Hepatic stellate cell (primary cell): ENCODE measurements at regions not wholly inside any gene's neighbourhood (a gene's known extent, or its start where the extent isn't known, plus 50 kb on each side); places are given as distances from the start of the nearest gene placed in this dataset.

Experiments
- DNase-seq: peaks from one replicate; pipeline ENCODE4 v3.0.0; 2011; ENCODE audit warnings: low spot score

DNA sequence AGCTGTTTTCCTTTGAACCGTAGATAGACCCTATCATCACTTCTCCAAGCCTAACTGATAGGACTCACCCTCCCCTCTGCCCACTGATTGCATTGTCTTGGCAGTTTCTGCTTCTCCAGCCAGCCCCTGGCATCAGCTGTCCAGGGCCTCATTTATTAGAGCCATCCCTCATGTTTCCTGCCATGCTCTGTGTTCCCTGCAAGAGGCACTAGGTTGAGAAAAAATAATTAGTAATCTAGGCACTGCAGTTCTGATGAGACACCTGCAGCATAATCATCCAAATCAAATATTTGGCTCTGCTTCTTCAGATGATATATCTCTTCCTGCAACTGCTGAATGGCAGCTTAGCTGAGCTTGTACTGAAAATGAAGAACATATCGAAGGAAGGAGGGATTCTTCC is 303.0 kb upstream of the TLE4 start:
- DNase-seq = no peak

DNA sequence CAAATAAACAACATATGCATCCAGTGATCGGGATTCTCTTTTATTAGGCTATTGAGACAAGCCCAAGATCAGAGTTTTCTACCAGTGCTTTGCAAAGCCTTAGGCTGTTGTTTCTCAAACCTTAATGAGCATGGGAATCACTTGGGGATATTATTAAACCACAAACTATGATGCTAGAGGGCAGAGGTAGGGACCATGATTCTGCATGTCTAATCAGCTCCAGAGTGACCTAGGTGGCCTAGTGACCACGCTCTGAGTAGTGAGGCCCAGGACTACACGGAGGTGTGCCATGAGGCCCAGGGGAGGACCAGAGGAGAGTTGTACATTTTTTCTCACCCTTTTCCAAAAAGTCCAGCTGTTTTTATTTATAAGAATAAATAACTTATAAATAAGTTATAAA is 298.5 kb upstream of the TLE4 start:
- DNase-seq = no peak

DNA sequence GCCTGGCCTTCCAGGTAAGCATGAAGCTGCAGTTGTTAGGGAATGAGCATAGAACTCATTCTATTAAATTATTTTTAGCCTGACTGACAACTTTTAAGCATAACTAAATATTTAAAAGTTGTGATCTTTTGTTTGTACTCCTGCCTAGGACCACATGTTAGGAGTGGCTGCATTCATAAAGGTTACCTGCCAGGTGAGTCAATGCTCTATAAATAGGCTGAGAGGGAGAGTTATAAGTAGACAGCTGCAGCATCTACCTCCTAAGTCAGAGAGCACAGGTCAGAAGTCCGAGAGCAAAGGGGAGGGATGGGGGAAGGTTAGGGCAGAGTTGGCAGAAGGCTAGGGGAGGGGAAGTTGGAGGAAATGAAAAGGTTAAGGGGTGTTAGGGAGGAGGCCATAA is 292.4 kb upstream of the TLE4 start:
- DNase-seq = no peak

DNA sequence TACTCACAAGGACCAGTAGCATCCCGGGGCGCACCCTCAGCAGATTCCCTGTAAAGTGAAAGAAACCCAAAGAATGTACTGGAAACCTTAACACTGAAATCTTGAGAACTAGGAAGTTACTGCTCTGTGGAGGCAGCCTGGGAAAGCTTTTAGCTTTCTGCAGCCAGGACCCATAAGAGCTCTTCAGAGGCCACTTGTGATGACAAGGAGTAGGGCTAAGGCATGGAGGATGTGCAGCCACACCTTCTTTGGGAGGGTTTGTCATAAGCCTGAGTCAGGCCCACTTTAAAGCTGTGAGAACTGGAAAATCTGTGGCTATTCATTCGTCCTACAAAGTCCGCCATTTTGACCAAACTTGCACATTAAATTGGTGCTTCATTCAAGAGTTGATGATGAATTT is 291.1 kb upstream of the TLE4 start:
- DNase-seq = no peak

DNA sequence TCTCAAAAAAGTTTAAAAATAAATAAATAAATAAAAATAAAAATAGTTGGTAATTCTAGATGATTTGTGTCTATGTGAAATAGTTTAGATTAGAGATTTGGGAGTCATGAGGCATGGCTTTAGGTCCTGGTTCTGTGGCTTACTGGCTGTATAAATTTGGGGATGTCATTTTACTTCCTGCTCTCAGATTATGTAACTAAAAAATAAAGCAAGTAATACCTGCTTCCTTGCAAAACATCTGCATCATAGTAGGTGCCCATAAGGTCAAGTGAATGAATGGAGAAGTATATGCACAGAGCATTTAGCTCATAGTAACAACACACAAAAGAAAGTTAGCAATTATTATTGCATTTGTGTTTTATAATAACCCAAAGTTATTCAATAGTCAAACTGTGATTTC is 287.7 kb upstream of the TLE4 start:
- DNase-seq = no peak

DNA sequence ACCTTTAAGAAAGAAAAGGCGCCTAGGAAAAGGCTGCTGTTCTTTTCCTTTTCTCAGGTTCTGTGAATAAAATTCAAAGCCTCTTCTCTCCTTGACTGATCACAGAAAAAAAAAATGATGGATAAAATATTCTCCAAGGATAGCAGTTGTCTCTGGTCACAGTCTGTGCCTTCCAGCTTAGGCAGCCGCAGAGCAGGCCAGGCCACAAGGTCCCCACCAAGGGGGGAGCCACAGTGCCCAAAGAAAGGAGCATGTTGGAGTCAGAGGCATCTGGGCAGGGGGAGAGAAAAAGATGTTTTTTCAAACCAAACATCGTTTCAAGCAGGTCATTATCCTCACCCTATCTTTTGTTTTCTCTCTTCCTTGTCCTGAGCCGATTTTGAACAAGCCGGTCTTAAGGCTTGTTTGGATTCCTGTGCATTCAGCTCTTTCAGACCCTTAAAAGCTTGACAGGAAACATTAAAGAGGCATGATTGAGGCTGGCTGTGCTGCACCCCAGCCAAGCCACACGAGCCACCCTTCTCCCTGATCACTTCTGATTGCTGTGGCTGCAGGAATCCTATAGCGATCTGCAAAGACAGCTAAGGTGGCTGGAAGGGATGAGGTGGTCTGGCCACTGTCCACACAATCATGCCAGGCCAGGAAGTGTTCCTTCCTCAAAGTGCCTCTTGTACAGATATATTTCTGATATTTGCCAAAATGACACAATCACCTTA is 284.6 kb upstream of the TLE4 start:
- DNase-seq = no peak

DNA sequence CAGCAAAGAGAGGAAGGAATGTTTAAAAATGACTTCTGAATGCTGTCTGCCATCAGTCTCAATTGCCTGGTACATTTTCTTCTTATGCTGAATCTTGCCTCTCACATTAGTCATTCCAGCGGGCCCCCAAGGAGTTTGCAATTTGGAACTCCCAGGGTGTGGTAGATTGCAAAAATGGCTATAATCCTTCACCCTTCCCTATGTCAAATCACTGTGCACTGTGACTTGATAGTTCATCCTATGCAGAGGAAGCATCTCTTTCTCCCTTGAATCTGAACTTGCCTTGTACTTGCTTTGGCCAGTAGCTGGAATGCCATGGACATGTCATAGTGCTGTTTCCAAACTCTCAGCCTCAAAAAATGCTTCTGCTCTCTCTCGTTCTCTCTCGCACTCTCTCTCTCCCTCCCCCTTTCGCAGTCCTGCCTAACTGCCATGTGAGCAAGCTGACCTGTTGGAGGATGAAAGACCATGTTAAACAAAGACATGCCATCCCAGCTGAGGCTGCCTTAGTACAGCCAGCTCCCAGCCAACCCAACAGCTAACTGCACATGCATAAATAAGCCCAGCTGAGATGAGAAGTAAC is 284.0 kb upstream of the TLE4 start:
- DNase-seq = peak; percentile 15

DNA sequence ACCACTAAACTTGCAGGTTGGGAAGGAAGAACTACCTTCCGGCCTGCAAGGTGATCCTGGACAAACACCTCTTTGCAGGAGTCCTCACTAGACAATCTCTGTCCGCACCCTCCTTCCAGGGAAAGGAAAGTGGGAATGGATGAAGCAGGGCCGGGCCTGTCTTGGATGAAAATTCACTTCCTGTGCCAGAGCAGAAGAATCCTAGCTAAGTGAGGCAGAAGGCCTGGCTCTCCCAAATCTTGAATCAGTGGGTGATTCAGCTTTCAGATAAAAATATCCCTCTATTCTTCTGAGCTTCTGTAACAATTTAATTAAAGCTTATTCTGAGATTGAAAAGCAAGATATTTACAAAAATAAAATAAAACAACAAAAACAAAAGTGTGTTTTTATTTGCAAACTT is 281.9 kb upstream of the TLE4 start:
- DNase-seq = no peak

DNA sequence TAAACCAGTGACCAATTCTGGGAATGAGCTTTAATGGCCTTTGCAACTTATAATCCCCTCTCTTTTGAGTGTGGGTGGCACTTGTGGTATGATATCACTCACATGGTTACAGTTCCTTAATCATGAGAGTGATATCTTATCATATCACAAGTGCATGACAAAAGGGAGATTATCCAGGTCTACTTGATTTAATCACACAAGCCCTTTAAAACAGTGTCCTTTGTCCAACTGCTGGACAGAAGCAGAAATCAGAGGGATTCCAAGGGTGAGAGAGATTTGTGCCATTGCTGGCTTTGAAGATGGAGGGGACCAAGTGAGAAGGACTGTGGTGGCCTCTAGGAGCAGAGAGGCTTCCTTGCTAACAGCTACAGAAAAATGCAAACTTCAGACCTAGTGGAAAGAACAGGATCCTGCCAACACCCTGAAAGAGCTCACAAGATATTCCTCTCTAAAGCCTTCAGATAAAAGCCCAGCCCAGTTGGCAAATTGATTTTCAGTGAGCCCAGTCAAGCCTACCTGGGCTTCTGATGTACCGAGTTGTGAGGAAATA is 279.0 kb upstream of the TLE4 start:
- no peak for DNase-seq

DNA sequence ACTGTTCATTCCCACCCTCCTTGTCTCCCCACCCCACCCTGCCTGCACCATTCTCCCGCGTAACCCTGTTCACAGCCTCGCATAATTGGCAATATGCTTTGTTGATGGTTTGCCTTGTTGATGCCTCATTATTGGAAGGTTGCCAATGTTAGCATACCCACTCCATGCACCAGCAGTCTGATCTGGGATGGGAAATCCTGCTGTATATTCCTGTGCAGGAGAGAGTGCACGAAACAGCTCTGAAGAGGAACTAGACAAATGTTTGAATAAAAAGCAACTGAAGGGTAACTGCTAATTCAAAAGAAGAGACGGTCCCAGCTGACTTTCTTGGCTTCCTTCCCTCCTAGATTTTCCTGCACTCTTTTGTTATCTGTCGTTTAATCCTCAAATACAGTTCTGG is 271.7 kb upstream of the TLE4 start:
- DNase-seq = no peak

DNA sequence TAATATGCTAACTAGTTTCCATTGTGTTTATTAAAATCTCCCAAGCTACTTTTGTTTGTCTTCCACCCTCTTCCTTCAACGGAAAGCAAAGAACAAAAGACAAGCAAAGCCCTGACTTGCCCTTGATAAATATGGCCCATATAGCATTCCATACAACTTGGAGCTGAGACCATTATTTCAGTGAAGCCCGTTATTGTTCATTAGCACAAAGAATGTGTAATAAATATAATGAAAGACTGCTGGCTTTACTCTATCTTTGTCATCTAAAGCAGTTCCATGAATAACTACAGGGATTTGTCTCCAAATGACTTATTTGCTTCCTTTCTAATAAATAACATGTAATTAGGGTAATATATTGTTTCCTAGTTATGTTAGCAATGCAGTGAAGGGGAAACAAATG is 270.7 kb upstream of the TLE4 start:
- no peak for DNase-seq

DNA sequence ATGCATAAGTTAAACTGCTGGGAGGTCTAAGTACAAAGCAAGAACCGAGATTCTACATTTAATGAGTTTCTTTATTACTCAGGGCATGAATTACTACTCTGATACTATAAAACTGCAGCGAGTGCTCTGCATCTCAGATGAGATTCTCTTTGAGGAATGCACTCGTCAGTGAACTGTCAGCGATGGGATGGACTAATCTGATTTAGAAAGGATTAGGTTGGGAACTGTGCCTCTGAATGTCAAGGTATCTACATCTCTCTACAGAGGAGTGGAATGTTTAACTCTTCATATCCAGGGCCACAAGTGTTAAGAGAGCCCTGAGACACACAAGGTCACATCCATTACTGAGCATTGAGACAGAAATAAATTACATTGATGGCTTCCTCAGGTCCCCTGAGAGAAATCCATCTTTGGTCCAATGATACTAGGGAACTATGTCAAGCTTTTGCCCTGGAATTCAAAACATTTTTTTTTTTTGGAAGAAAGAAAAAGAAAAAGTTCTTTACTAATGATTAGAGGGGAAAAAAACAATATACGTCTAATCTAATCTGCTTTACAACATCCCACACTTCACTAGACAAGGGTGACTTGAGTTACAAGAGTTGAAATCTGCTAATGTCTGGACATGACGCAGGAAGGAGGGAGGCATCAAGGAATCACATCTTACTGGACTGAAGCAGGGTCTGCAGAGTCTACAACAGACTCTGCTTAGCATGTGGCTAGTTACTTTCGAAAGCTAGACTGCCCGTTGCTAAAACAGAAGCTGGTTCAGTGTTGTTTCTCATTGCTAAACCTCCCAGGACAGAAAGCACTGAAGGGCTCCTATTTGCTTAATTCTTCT is 270.0 kb upstream of the TLE4 start:
- DNase-seq = no peak

DNA sequence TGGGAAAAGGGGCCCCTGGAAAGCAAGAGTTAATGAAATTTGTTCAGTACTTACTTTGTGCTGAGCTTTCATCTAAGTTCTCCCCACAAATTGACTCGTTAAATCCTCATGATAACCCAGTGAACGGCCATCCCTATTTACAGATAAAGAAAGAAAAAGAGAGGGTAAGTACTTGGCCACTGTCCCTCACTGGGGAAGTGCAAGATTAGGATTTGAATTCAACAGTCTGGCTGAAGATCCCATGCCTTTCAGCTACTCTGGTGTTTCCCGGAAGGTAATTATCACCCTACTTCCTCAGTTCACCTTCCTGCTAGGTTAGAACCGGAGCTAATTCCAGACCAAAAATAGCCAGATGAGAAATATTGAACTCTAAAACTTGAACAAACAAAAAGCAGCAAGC is 269.2 kb upstream of the TLE4 start:
- no peak for DNase-seq

DNA sequence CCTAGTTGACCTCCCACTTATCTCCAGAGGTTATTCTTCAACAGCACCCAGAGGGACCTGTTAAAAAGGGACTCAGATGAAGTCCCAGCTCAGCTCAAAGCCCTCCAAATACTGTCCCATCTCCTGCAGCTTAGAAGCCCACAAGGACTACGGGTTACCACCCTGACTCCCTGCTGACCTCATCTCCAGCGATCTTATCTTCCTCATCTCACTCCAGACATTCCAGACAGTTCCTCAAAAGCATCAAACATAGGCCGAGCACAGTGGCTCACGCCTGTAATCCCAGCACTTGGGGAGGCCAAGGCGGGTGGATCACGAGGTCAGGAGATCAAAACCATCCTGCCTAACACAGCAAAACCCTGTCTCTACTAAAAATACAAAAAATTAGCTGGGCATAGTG is 263.8 kb upstream of the TLE4 start:
- DNase-seq = no peak

DNA sequence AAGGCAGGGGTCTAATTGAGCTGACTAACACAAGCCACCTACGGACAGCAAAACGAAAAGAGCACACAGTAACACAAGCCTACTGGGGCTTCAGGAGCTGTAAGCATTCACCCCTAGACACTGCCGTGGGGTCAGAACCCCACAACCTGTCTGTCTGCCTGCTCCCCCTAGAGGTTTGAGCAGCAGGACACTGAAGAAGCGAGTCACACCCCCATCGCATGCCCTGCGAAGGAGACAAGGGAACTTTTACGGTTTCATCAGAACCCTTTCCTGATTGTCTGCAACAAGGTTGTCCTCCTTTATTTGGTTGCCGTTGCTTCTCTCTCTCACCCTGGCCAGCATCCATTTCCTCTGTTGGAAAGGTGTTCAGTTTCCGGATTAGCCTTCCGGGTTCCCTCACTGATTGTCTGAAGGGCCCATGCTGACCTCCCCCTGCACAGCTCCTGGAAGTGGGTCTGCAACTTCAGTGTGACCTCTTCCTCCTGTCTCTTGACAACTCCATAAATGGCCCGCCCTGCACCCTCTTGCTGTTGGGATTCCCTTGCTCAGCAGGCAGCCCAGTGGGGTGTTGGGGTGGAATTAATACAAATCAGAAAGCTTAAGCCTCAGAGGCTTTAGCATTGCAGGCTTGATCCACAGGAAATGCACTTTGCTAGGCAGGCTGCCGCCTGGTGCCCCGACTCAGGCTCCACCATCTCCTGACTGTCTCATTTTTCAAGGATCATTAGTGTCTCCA is 258.9 kb upstream of the TLE4 start:
- no peak for DNase-seq

DNA sequence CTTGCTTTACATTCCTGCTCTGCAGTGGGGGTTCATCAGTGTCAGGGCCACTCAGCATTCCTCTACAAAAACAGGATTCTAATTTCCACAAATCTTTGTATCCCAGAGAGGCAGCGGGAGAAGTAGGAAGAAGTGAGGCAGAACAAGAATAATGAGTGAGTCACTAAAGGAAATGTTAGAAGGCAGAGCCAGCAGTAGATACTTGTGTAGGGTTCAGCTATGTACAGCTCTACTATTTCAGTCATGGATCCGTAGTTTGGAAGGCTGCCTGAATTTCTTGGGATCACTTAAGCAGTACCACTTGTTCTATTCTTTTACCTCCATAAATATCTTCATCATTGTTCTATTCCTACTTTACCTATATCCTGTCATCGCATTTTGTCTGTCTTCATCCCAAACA is 246.3 kb upstream of the TLE4 start:
- DNase-seq = no peak

DNA sequence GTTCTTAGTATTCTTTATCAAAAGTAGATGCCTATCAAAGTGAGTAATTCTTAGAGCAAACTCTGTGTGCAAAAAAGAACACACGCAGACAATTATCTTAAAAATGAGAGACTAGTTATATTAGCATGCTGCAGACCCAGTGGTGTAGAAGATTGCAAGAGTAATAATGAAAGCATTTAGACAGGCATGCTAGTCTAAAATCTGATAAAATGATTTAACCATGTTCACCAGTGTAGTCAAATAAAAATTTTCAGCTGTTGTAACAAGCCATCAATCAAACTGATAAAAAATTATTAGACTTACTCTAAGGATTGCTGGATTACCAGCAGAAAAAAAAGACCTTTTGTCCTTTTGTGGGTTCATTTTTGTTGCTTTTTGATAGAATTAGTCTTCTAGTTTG is 241.9 kb upstream of the TLE4 start:
- no peak for DNase-seq

DNA sequence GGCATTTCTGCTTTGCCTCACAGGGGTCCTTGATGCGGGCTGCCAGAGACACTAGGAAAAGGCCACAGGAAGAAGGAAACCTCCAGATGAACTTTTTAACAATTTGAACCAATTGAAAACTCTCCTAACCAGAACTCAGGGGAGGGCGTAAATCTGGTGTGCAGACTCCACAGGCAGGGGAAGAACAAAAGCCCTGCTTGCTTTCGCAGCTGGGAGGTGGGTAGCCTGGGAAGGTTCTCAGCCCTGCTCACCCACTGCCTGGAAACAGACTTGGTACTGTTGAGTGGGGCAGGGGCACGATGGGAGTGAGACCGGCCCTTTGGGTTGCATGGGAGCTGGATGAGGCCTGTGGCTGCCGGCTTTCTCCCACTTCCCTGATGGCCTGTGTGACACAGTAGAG is 237.8 kb upstream of the TLE4 start:
- no peak for DNase-seq

DNA sequence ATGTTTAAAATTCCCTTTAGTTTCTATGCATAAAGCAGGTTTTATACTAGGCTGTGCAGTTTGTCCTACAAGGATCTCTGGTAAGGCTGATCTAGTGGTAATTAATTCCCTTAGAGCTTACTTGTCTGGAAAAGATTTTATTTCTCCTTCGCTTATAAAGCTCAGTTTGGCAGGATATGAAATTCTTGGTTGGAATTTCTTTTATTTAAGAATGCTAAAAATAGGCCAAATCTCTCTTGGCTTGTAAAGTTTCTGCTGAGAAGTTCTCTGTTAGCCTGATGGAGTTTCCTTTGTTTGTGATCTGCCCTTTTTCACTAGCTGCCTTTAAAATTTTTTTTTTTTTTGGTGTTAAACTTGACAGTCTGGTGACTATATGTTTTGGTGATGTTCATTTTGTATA is 237.1 kb upstream of the TLE4 start:
- no peak for DNase-seq

DNA sequence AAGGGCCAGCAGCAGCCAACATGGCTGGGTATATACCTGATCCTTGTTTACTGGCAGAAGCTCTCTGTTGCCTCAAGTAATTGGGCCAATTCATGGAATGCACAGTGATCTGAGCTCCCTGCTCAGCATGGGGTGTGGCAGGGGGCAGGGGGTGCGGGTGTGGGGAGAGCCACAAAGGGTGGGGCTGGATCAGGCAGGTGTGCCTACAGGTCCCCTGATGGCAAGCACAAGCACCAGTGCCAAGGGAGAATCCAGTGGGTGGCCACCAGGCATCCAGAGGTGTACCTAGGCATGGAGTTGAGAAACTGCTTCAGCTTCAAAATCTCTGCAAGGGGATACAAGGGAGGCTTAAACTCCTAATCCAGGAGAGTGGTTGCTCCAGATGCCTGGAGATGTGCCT is 235.8 kb upstream of the TLE4 start:
- no peak for DNase-seq

DNA sequence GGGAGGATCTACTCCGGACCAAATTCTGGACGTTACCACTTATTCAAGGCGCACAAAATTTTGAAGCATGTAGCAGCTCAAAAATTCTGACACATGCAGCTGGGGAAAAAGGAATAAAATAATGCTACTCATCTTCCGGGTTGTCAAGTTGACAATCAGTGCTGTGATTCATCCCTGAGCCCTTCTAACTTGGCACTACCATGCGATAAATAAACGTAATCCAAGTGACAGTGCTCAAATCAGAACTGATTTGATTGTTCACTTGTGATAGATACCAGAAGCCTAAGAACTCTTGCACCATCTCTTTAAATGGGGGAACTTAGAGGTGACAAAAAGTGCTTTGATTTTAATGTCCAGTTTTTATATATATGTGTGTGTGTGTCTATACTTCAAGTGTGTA is 230.2 kb upstream of the TLE4 start:
- DNase-seq = no peak

DNA sequence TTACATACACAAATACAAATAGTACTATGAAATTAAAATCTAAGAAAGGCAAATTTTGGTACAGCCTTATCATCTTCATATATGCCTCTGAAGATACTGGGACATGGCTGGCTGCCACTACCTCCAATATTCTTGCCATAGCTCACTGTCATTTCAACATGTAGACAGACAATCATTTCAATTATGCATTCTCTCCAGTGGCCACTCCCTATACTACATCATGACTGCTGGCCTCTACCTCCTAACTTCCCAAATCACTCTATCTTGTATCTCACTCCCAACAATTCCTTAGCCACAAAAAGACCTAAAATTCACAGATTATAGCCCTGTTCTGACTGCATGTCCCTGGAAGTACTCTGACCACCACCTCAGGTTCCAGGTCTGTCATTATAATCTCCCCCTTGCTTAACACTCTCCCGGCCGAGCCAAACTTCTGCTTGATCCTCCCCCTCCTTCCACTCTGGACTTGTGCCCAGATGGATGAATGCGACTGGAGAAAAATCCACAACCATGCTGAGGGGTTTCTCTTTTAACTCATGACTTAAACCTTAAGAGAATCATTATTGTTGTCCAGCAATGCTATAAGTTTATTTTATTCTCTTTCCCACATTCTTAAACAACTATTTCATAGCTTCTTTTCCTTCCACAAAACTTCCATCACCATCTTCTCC is 225.3 kb upstream of the TLE4 start:
- DNase-seq = peak; percentile 17
